ENCODE measurements at regions not wholly inside any gene's neighbourhood (a gene's known extent, or its start where the extent isn't known, plus 50 kb on each side); places are given as distances from the start of the nearest gene placed in this dataset.

GRCh38 chr15:70322051-70322668 lies 224.4 kb upstream of the TLE3 start:
- Histone ChIP-seq H3K36me3 (ENCODE audit: control insufficient read depth, insufficient read depth, low read length) (no peaks in the 10 kb centered on the region), H3K9ac (ENCODE audit: insufficient read depth, low read length) (no peak overlapping the region), H2AFZ (ENCODE audit: low read length) (no peak overlapping the region), H4K20me1 (ENCODE audit: control insufficient read depth, extremely low read depth, insufficient read depth, low read length) (no peaks in the 10 kb centered on the region), H3K9me3 (ENCODE audit: control insufficient read depth, insufficient read depth, low read depth, low read length) (no peaks in the 10 kb centered on the region), H3K27ac (ENCODE audit: insufficient read depth, low read length) (no peak overlapping the region), H3K4me2 (ENCODE audit: extremely low read depth, insufficient read depth, low read length) (no peak overlapping the region), H3K4me3 (replicated peaks in 1 of 4; ENCODE audit: control extremely low read depth in 1 of 4, insufficient read depth in 1 of 4, low read depth in 3 of 4, low read length in 4 of 4) (no peak overlapping the region), H3K27me3 (ENCODE audit: control insufficient read depth, insufficient read depth, low read length) (no peaks in the 10 kb centered on the region), H3K79me2 (ENCODE audit: control insufficient read depth, insufficient read depth, low read length) (no peaks in the 10 kb centered on the region), H3K4me1 (ENCODE audit: control insufficient read depth, extremely low read depth, insufficient read depth, low read length) (peaks cover 47% of the 10 kb centered on the region)
- TF ChIP-seq EZH2 (IDR thresholded peaks at IDR 0.05; ENCODE audit: low read length, missing control alignments): no peak
- no peak for TF ChIP-seq CTCF (conservative IDR thresholded peaks at IDR 0.05 in 1 of 2, IDR thresholded peaks at IDR 0.05 in 1 of 2; ENCODE audit: low read depth in 1 of 2, low read length in 2 of 2)
- no peak for DNase-seq (ENCODE audit: low read depth in 2 of 2)

GRCh38 chr15:70321172-70321819 lies 223.6 kb upstream of the TLE3 start:
- Histone ChIP-seq H3K4me2 (ENCODE audit: extremely low read depth, insufficient read depth, low read length) (no peak overlapping the region), H3K27ac (ENCODE audit: insufficient read depth, low read length) (no peak overlapping the region), H2AFZ (ENCODE audit: low read length) (no peak overlapping the region), H3K27me3 (ENCODE audit: control insufficient read depth, insufficient read depth, low read length) (no peaks in the 10 kb centered on the region), H4K20me1 (ENCODE audit: control insufficient read depth, extremely low read depth, insufficient read depth, low read length) (no peaks in the 10 kb centered on the region), H3K4me1 (ENCODE audit: control insufficient read depth, extremely low read depth, insufficient read depth, low read length) (peaks cover 47% of the 10 kb centered on the region), H3K36me3 (ENCODE audit: control insufficient read depth, insufficient read depth, low read length) (no peaks in the 10 kb centered on the region), H3K4me3 (replicated peaks in 1 of 4; ENCODE audit: control extremely low read depth in 1 of 4, insufficient read depth in 1 of 4, low read depth in 3 of 4, low read length in 4 of 4) (no peak overlapping the region), H3K9me3 (ENCODE audit: control insufficient read depth, insufficient read depth, low read depth, low read length) (no peaks in the 10 kb centered on the region), H3K9ac (ENCODE audit: insufficient read depth, low read length) (no peak overlapping the region), H3K79me2 (ENCODE audit: control insufficient read depth, insufficient read depth, low read length) (no peaks in the 10 kb centered on the region)
- DNase-seq (ENCODE audit: low read depth in 2 of 2): peak in 1 of 2 donors; percentile 52
- TF ChIP-seq CTCF (conservative IDR thresholded peaks at IDR 0.05 in 1 of 2, IDR thresholded peaks at IDR 0.05 in 1 of 2; ENCODE audit: low read depth in 1 of 2, low read length in 2 of 2) (no peak), EZH2 (IDR thresholded peaks at IDR 0.05; ENCODE audit: low read length, missing control alignments) (no peak)

- TF ChIP-seq EZH2 (IDR thresholded peaks at IDR 0.05; ENCODE audit: low read length, missing control alignments) (no peak), CTCF (conservative IDR thresholded peaks at IDR 0.05 in 1 of 2, IDR thresholded peaks at IDR 0.05 in 1 of 2; ENCODE audit: low read depth in 1 of 2, low read length in 2 of 2) (no peak)
- Histone ChIP-seq H3K4me1 (ENCODE audit: control insufficient read depth, extremely low read depth, insufficient read depth, low read length) (peaks cover 47% of the 10 kb centered on the region), H3K36me3 (ENCODE audit: control insufficient read depth, insufficient read depth, low read length) (no peaks in the 10 kb centered on the region), H3K4me2 (ENCODE audit: extremely low read depth, insufficient read depth, low read length) (no peak overlapping the region), H2AFZ (ENCODE audit: low read length) (no peak overlapping the region), H4K20me1 (ENCODE audit: control insufficient read depth, extremely low read depth, insufficient read depth, low read length) (no peaks in the 10 kb centered on the region), H3K4me3 (replicated peaks in 1 of 4; ENCODE audit: control extremely low read depth in 1 of 4, insufficient read depth in 1 of 4, low read depth in 3 of 4, low read length in 4 of 4) (no peak overlapping the region), H3K79me2 (ENCODE audit: control insufficient read depth, insufficient read depth, low read length) (no peaks in the 10 kb centered on the region), H3K9me3 (ENCODE audit: control insufficient read depth, insufficient read depth, low read depth, low read length) (no peaks in the 10 kb centered on the region), H3K9ac (ENCODE audit: insufficient read depth, low read length) (no peak overlapping the region), H3K27me3 (ENCODE audit: control insufficient read depth, insufficient read depth, low read length) (no peaks in the 10 kb centered on the region), H3K27ac (ENCODE audit: insufficient read depth, low read length) (no peak overlapping the region)
- DNase-seq (ENCODE audit: low read depth in 2 of 2): no peak
Observed at GRCh38 chr15:70320482-70320881, 222.8 kb upstream of the TLE3 start.
